C4-2B (cell line): ENCODE measurements at regions not wholly inside any gene's neighbourhood (a gene's known extent, or its start where the extent isn't known, plus 50 kb on each side); places are given as distances from the start of the nearest gene placed in this dataset.

ENCODE experiments used
- CTCF ChIP-seq: fragments of 450-650 bp; conservative IDR thresholded peaks from 2 replicates; pipeline ENCODE4 v1.5.1; 2017; ENCODE audit warnings: mild to moderate bottlenecking
- ZFX ChIP-seq: fragments of 450-650 bp; IDR thresholded peaks from 2 replicates; pipeline ENCODE4 v1.6.1; 2017

- TF ChIP-seq CTCF (no peak), ZFX (no peak)
These were observed 596.6 kb upstream of the GYPC start for GRCh38 chr2:126059379-126059778.
